NCI-H82 treated with DMSO at 0.1 percent for 48 hours (cell line): ENCODE measurements at regions not wholly inside any gene's neighbourhood (a gene's known extent, or its start where the extent isn't known, plus 50 kb on each side); places are given as distances from the start of the nearest gene placed in this dataset.
"Not testable (repeated sequence)": the region's sequence is repeated elsewhere in the genome, so short reads cannot be mapped to it uniquely, and the experiment has no call there.

Experiments used
- DNase-seq: peaks from one replicate; lab custom pipeline; 2025; ENCODE audit not compliant: unreplicated experiment; lab: John Stamatoyannopoulos, UW

DNA sequence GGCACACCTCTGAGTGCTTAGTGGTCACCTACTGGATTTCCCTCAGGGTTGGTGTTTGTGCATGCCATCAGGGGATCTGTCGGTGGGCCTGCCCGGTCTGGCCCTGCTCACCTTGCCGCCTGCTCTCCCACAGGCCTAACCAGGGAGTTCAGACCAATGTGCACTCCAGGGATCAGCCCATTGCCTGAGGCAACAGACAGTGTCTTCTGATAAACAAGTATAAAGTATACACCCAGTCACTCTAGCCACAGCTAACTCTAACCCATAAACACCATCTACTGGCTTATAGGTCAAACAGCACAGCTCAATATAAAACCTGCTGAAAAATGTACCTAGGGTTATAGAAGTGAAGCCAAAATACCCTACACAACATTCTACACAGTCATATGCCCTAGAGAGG lies 1300.0 kb downstream of the PLA2G4A start:
- DNase-seq = no peak

DNA sequence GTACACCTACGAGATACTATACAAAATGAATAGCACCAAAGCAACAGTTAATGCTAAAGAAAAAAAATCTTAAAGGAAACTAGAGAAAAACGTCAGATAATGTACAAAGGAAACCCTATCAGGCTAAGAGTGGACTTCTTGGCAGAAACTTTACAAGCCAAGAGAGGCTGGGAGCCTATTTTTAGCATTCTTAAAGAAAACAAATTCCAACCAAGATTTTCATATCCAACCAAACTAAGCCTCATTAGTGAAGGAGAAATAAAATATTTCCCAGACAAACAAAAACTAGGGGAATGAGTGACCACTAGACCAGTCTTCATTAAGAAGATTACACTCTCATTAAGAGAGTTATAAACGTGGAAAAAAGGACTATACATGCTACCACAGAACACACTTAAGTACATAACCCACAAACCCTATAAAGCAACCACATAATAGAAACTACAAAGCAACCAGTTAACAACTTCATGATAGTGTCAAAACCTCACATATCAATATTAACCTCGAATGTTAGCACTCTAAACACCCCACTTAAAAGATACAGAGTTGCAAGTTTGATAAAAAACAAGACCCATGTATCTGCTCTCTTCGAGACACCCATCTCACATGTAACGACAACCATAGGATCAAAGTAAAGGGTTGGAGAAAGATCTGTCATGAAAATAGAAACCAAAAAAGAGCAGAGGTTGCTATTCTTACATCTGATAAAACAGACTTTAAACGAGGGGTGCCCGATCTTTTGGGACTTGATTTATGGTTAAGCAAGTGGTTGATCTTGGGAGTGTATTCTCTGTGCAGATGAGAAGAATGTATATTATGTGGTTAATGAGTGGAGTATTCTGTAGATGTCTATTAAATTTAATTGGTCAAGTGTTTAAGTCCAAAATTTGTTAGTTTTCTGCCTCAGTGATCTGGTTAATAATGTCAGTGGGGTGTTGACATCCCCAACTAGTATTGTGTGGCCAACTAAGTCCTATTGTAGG lies 1301.4 kb downstream of the PLA2G4A start:
- DNase-seq = no peak

DNA sequence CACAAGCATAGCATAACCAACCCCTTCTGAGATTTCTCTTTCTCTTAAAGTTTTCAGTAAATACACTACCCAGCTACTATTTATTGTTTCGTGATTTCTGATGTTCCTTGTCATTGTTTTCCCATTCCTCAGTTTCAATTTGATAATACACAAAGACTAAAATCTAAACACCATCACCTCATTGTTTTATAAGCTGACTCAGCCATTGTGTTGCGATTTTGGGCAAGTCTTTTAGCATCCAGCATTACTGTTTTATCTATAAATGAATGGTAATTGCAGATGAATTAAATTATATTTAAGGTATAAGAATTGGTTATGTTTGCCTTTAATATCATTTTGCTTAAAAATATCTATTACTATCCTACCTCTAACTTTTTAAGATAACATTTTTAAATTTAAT lies 1308.5 kb downstream of the PLA2G4A start:
- no peak for DNase-seq

DNA sequence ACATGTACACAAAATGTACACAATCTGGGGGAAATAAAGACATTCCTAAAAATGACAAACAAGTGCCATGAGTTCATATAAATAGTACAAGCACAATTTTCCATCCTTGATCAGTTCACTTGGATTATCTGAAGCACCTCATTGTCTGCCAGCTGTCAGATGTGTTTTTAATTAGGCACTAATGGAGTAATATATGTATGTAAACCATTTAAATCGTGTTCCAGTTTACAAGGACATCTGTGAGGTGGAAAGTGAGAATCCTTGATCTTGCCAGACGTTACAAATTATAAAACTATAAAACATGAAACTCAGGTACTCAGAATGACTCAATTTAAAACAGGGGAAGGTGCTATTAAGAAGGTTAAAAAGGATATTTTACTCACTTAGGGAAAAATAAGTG lies 1312.2 kb downstream of the PLA2G4A start:
- peak; percentile 84 for DNase-seq

DNA sequence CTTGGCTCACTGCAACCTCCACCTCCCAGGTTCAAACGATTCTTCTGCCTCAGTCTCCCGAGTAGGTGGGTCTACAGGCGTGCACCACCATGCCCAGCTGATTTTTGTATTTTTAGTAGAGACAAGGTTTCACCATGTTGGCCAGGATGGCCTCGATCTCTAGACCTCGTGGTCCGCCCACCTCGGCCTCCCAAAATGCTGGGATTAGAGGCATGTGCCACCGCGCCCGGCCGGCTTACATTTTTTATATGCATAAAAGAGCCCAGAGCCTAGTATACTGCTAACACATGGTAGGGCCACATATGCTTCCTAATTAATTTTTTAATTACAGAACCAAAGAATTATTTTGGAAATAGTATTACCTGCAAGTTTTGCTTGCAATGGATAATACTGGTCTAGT lies 1325.4 kb downstream of the PLA2G4A start:
- DNase-seq = no peak

DNA sequence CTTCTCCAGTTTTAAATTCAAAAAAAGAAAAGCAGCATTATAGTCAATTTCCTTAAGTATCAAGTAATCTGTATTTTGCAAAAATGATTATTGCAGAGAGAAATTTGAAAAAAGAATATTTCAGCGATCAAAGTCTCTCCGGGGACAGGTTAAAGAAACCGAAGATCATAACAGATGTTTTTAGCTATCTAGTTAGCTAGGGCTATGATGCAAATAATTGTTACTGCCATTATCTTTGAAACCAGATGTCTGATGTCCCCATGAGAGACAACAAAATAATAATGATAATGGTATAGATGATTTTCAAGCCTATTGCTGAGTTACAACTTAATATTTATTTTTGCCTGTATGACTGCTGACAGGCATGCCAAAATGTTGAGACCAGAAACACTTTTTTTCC lies 1326.0 kb downstream of the PLA2G4A start:
- no peak for DNase-seq

DNA sequence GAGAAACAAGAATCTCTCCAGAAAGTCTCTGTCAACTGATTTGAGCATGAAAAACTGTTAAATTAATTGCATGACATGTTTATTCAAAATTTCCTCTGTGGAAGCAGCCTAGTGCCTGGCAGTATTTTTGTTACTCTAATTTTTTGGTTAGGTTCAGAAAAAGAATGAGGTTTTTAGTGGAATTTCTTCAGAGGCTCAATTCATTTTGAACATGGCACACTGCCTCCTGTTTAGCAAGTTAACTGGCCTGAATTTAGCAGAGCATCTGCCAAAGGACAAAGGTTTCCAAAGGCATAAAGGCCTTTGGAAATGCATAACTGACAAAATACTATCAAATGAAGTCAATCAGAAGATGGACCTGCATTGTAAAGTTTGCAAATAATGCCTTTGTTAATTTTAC lies 1326.5 kb downstream of the PLA2G4A start:
- DNase-seq = no peak

DNA sequence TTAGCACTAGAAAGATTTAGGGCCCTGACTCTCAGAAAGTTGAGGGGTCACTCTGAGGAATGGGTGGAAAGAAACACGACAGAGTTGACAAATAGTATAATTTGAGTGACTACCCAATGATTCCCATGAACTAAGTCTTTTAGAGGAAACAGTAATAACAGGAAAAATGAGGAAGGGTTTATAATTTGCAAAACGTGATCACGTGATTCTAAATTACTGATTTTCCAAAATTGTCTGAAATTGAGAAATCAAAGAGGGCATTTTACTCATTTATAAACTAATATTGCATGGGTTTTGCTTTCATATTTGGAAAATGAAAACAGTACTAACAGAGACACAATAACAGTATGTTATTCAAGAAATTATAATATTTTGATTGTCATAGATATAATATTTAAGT lies 1335.7 kb downstream of the PLA2G4A start:
- DNase-seq = no peak

DNA sequence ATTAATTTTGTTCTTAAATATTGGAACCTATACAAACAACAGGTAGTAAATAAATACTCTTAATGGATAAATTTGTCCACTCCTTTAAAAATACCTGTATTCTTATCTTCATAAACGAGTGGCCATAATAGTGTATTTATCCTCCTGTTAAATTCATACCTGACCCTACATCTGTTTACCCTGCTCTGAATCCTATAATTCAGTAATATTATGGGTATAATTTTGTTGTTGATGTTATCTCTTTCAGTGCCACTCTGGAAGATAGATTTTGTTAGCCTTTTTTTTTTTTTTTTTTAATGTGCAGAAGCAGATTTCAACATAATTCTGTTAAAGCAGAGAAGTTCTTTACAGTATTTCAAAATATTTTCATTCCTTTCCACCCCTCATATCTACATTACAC lies 1337.9 kb downstream of the PLA2G4A start:
- no peak for DNase-seq

DNA sequence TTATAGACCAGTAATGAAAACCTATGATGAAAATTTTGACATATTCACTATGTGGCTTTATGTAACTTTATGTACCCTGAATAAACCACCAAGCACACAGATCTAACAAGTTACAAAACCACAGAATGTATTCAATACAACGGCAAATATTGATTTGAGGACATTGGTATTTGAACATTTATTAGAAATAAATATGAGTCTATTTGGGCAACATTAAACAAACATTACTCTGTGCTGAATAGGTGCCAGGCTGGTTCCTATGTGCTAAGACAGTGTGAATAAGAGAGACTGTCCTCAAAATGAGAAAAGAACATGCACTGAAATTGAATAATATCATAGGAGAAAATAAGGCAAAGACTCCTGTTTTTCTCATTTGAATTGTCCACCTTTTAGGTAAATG lies 1341.2 kb downstream of the PLA2G4A start:
- DNase-seq = no peak

DNA sequence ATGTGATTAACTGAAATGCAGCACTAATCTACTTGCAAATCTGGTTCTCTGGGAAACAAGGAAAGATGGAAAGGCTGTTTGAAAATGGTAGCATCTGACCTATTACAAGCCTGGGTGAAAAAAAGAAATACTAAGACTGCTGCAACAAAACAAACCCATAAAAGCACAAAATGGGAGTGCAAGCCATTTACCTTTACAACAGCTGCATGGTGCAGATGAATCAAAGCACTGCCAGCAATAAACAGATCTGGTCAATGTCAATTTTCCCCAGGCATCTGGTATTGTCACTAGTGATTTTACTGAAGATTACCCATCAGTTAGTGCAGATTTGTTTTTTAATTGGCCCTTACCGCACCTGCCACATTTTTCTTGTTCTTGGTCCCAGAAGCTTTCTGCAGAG lies 1341.7 kb downstream of the PLA2G4A start:
- DNase-seq = peak; percentile 53

DNA sequence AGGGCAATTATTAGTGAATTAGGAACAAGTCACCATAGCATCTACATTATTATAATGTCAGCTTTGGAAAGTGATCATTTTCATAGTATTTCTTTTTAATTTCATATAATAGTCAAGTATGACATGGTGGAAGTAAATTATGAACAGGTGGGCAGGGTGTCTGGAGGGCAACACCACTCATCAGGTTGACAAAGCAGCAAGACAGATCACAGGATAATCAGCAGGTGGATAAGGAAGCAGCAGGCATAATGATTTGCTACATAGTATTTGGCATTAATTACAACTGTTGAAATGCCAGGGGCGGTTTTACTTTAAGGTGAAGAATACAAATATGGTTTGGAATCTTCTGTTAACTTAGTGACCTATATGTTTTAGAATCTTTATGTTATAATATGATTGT lies 1342.2 kb downstream of the PLA2G4A start:
- DNase-seq = no peak

DNA sequence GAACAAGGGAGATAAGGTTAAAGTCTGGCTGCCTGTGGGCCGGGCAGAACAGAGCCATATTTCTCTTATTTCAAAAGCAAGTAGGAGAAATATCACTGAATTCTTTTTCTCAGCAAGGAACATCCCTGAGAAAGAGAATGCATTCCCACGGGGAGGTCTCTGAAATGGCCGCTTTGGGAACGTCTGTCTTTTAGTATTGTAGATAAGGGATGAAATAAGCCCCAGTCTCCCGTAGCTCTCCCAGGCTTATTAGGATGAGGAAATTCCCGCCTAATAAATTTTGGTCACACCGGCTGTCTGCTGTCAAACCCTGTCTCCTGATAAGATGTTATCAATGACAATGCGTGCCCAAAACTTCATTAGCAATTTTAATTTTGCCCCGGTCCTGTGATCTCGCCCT lies 1353.3 kb downstream of the PLA2G4A start:
- not testable (repeated sequence) for DNase-seq

DNA sequence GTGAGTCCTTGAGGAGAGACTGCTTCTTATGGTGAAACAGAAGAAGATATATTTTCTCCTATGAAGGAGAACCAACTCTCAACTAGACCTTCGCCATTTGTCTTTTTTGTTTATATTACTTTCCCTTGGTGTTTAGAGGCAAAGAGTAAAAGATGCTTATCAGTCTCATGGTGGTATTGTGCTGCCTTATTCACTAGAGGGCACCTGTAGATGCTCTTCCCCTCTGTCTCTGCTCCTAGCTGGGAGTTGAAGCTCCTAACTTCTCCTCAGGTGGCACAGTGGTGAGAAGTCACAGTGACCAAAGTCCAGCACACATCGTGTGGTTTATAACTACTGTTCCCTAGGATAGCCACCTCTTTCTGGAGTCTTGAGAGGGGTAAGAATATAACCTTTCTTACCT lies 1359.6 kb downstream of the PLA2G4A start:
- no peak for DNase-seq

DNA sequence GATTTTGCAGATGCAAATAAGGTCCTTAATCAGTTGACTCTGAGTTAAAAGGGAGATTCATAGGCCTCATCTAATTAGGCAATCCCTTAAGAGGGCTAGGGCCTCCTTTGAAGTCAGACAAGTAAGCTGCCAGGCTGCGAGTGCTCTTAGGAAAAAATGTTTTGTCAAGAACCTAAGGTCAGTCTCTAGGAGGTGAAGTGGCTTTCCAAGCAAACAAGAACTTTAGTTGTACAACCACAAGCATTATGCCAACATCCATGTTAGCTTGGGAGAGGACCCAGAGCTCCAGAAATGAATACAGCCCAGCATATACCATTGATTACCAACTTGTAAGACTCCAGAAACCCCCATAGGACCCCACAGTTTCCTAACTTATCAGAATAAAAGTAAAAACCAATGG lies 1366.2 kb downstream of the PLA2G4A start:
- no peak for DNase-seq

DNA sequence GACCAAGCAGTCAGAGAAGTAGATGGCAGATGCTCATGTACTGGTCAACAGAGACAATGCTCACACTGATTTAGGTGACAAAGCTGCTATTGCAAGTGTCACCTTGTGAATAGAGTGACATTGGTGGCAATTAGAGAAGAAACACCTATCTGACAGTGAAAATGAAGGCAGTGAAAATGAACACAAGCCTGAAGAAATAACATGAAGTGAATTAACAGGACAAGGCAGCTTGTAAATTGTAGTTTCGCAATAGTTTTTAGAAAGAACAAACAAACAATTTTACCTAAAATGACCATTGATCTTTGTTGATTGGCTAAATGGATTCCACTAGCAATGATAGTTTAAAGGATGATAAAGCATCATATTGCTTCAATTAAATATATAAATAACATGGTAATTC lies 1389.5 kb downstream of the PLA2G4A start:
- no peak for DNase-seq

DNA sequence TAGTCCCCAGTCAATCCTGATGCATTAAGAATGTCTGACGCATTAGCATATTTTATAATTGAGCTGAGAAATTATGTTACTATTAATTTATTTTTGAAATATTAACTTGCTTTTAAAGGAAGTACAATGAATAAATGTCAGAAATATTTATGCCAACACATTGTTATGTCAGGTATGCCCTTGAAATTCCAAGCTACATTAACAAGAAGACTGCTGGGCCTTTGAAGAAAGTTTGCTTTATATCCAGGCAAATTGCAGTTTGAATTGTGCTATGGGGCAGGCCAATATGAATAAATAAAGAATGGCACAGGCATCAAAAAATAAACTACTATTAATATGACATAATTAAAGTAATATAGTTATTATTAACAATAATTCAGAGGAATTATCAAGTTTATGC lies 1391.3 kb downstream of the PLA2G4A start:
- DNase-seq = no peak

DNA sequence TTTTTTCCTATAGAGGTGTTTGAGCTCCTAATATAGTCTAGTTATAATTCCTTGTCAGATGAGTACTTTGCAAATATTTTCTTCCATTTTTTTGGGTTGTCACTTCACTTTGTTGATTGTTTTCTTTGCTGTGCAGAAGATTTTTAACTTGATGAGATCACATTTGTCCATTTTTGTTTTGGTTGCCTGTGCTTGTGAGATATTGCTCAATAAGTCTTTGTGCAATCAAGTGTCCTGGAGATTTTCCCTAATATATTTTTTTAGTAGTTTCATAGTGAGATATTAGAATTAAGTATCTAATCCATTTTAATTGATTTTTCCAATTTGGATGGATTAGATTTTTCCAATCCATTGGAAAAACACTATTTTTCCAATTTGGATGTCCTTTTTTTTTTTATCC lies 1395.5 kb downstream of the PLA2G4A start:
- DNase-seq = no peak

DNA sequence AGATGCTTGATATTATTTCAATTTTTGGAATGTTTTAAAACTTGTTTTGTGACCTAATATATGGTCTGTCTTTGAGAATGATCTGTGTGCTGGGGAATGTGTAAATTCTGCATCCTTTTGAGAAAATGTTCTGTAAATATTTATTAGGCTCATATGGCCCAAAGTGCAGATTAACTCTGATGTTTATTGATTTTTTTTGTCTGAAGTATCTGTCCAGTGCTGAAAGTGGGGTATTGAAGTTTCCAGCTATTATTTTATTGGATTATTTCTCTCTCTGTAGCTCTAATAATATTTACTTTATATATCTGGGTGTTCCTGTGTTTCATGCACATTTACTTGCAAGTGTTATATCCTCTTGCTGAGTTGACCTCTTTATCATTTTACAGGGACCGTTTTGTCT lies 1397.2 kb downstream of the PLA2G4A start:
- no peak for DNase-seq

DNA sequence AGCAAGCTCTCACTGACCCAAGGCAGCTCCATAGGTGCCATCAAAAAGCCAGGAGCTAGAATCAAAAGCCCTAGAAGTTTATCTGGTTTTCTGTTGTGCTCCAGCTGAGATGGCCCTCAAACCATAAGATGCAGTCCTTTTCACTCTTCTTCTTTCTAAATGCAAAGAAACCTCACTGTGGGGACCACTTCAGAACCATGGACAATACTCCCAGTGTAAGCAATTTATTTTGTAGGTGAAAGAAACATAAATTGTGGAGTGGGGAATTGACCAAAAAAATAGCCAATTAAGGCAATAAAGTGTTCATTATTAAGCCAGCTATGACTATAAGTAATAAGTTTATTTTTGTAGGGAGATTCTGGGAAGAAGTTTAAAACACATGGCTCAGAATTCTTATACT lies 1399.9 kb downstream of the PLA2G4A start:
- DNase-seq = no peak

DNA sequence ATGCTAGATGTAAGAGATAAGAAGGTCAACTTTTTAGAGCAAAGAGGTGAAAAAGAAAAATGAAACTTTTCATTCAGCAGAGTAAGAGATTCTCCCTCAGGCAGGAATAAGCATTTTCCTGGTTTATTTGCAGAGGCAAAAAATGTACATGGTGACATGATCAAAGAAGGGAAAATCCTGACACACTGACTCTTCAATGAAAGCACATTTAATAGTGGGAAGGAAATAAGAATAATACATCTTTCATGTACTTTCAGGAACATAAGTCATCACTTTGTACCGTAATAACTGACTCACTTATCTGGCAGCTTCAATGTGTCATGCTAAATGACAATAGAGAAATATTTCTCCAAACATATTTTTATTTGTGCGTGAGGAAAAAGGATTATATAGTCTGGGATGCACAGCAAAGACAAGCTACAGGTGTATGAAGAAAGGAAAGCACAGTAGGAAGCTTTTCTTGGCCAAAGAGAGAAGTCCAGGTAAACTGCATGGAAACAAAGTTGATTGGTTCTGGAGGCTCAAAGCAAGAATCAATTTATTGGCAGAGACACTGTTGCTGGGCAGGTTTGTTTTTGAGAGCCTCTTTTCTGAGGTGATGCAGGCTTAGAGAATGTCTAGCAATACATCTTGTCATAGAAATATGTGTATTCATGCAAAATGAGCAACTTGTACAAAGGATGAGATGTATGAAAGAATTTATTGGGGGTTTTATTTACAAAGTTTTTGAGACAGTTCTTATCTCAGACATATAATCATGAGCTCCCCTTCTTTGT lies 1409.0 kb downstream of the PLA2G4A start:
- DNase-seq = no peak

DNA sequence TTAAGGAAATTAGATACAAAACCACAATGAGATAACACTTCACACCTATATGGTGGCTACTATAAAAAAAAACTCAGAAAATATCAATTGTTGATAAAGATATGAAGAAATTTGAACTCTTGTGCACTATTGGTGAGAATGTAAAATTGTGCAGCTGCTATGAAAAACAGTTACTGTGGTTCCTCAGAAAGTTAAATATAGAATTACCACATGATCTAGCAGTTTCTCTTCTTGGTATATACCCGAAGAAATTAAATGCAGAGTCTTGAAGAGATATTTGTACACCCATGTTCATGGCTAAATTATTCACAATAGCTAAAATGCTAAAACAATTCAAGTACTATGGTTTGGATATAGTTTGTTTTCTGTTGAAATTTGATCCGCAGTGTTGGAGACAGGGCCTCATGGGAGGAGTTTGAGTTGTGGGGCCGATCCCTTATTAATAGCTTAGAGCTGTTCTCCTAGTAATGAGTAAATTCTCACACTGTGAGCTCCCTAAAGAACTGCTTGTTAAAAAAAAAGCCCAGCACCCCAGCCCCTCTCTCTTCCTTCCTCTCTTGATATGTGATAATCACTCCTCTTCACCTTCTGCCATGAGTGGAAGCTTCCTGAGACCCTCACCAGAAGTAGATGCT lies 1412.1 kb downstream of the PLA2G4A start:
- no peak for DNase-seq
